ENCODE measurements at regions not wholly inside any gene's neighbourhood (a gene's known extent, or its start where the extent isn't known, plus 50 kb on each side); places are given as distances from the start of the nearest gene placed in this dataset.
A peak's percentile ranks its signal among the peaks of the same experiment; 100 is the strongest.

GRCh38 chr2:173419506-173419905 is 64.8 kb downstream of the CDCA7 start:
- no peak for DNase-seq (ENCODE audit: low read depth)

- no peak for DNase-seq (ENCODE audit: low read depth)
These were observed 70.2 kb downstream of the CDCA7 start for GRCh38 chr2:173424886-173425285.

- DNase-seq (ENCODE audit: low read depth) = peak; percentile 56
These were observed 73.4 kb downstream of the CDCA7 start for GRCh38 chr2:173427887-173428668.

GRCh38 chr2:173431191-173431590 is 76.5 kb downstream of the CDCA7 start:
- DNase-seq (ENCODE audit: low read depth) = no peak

GRCh38 chr2:173432049-173432754 is 77.5 kb downstream of the CDCA7 start:
- peak; percentile 11 for DNase-seq (ENCODE audit: low read depth)

GRCh38 chr2:173434762-173435569 is 80.3 kb downstream of the CDCA7 start:
- DNase-seq (ENCODE audit: low read depth) = peak; percentile 25

GRCh38 chr2:173435574-173435973 is 80.9 kb downstream of the CDCA7 start:
- DNase-seq (ENCODE audit: low read depth) = peak; percentile 6

- no peak for DNase-seq (ENCODE audit: low read depth)
These were observed 81.4 kb downstream of the CDCA7 start for GRCh38 chr2:173436088-173436487.

- no peak for DNase-seq (ENCODE audit: low read depth)
These were observed 86.5 kb downstream of the CDCA7 start for GRCh38 chr2:173441222-173441621.

- no peak for DNase-seq (ENCODE audit: low read depth)
These were observed 87.9 kb downstream of the CDCA7 start for GRCh38 chr2:173442542-173442941.

- no peak for DNase-seq (ENCODE audit: low read depth)
These were observed 92.0 kb downstream of the CDCA7 start for GRCh38 chr2:173446722-173447121.

GRCh38 chr2:173448938-173449471 is 94.3 kb downstream of the CDCA7 start:
- DNase-seq (ENCODE audit: low read depth) = peak; percentile 78

GRCh38 chr2:173451118-173451517 is 96.4 kb downstream of the CDCA7 start:
- no peak for DNase-seq (ENCODE audit: low read depth)

- DNase-seq (ENCODE audit: low read depth) = no peak
These were observed 97.3 kb downstream of the CDCA7 start for GRCh38 chr2:173451941-173452340.

- DNase-seq (ENCODE audit: low read depth) = no peak
These were observed 97.7 kb downstream of the CDCA7 start for GRCh38 chr2:173452416-173452815.

GRCh38 chr2:173456960-173457359 is 102.3 kb downstream of the CDCA7 start:
- DNase-seq (ENCODE audit: low read depth) = no peak

- DNase-seq (ENCODE audit: low read depth) = no peak
These were observed 102.7 kb downstream of the CDCA7 start for GRCh38 chr2:173457366-173457765.

GRCh38 chr2:173458991-173459780 is 104.5 kb downstream of the CDCA7 start:
- DNase-seq (ENCODE audit: low read depth) = peak; percentile 44

- DNase-seq (ENCODE audit: low read depth) = no peak
These were observed 108.5 kb downstream of the CDCA7 start for GRCh38 chr2:173462892-173463840.

GRCh38 chr2:173463846-173464245 is 109.2 kb downstream of the CDCA7 start:
- no peak for DNase-seq (ENCODE audit: low read depth)

Data from renal cortical epithelial cell (primary cell).